Upper lobe of left lung (tissue), 4 donors: ENCODE measurements at regions not wholly inside any gene's neighbourhood (a gene's known extent, or its start where the extent isn't known, plus 50 kb on each side); places are given as distances from the start of the nearest gene placed in this dataset.

Source experiments
- POLR2AphosphoS5 ChIP-seq, 2 donors: sonication (generic); formaldehyde crosslinking; IDR thresholded peaks; one replicate each; pipeline ENCODE4 v1.5.1; 2017; ENCODE audit warnings: antibody characterized with exemption in 2 of 2
- TF ChIP-seq, protein P1 (sequence below), 6 experiments: fragments of 450-650 bp in 4 of 6; fragments of 200-600 bp in 2 of 6; sonication (generic) in 2 of 6; IDR thresholded peaks; one replicate each; pipeline ENCODE4 v1.5.1; 2016 to 2019; ENCODE audit warnings: antibody characterized with exemption in 6 of 6

DNA sequence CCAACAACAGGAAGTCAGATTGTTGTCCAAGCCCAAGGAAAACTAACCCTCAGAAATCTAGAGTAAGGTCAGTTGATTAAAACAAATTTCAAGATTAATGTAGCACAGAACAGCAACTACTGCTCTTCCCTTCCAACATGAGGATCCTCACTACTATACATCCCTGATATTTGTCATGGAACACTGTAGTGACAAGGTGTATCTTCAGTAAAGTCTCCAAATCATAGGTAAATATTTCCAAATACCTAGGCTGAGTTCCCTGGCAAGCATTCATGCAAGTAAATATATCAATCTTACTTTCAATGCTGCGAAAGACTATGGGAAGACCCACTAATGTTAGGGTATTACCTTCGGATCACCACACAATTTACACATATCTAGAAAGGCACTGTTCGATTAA, 986.9 kb upstream of the ARRDC3 start:
- TF ChIP-seq, protein P1, sequence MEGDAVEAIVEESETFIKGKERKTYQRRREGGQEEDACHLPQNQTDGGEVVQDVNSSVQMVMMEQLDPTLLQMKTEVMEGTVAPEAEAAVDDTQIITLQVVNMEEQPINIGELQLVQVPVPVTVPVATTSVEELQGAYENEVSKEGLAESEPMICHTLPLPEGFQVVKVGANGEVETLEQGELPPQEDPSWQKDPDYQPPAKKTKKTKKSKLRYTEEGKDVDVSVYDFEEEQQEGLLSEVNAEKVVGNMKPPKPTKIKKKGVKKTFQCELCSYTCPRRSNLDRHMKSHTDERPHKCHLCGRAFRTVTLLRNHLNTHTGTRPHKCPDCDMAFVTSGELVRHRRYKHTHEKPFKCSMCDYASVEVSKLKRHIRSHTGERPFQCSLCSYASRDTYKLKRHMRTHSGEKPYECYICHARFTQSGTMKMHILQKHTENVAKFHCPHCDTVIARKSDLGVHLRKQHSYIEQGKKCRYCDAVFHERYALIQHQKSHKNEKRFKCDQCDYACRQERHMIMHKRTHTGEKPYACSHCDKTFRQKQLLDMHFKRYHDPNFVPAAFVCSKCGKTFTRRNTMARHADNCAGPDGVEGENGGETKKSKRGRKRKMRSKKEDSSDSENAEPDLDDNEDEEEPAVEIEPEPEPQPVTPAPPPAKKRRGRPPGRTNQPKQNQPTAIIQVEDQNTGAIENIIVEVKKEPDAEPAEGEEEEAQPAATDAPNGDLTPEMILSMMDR (IDR thresholded peaks at IDR 0.05) = no peak
- TF ChIP-seq POLR2AphosphoS5 (IDR thresholded peaks at IDR 0.05) = no peak
